DMS79 (cell line): ENCODE measurements at regions not wholly inside any gene's neighbourhood (a gene's known extent, or its start where the extent isn't known, plus 50 kb on each side); places are given as distances from the start of the nearest gene placed in this dataset.

Source experiments
- DNase-seq: peaks from one replicate; lab custom pipeline; 2025; lab: John Stamatoyannopoulos, UW

DNA sequence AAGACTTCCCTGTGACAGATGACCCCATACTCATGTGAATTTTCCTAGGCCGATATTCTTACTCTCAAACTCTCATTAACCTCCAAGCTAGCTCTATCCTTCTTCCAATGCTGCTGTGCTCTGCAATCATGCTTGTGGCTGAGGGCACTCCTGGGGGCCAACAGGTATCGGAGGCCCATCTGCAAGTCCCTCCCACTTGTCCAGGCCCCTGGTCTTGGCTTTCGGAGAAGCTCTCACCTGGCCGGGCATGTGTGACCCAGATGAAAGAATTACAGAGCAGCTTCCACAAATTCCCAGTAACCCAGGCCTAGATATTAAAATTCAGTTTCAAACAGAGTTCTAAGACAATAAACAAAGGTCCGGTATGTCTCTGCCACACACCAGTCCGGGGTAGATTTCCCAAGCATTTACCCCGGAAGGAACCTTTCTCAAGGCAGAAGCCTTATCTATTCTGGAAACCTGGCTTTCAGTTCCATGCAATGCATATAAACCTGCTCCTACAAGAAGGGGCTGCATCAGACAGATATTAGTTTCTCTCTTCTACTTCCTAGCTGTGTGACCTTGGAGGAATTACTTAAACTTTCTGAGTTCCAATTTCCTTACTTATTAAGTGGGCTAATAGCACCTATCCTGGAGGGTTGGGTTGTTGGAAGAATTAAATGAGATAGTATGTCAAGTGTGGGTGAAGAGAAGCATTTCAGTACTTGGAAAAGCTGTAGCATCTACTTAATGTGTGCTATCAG, 270.8 kb downstream of the PTTG2 start:
- no peak for DNase-seq

DNA sequence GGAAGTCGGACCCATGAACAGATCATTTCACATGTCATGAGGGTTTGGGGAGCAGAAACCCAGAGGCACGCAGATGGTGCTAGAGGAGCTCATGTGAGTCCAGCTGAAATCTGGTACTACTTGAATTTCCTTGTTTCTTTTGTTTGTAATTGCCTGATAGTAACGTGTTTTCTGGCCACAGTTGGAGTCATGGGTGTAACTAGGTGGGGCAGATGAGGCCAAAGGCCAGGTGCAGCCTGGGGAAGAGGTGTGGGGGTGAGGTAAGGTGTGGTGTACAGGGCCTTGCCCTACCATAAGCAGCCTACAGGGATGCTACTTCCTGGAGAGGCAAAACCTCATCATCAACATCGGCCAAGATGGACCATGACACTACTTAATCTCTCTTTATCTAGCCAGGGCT, 271.4 kb downstream of the PTTG2 start:
- DNase-seq: no peak

DNA sequence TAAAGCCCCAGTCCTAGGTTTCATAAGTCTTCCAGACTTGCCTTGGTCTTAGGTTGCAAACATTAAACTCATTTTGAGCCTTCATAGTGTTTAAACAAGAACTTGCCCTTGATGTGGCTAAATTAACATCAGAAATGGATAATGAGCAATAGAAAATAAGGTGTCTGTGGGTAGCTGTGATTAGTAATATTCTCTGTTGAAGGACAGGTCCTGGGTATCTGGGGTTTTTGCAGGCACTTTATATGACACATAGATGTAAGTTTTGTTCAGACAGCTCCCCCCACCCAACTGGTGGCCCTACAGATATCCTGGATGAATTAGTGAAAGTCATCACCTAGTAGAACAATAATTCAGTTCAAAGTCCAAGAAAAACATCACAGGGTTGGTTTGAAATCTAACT, 272.5 kb downstream of the PTTG2 start:
- DNase-seq: no peak

DNA sequence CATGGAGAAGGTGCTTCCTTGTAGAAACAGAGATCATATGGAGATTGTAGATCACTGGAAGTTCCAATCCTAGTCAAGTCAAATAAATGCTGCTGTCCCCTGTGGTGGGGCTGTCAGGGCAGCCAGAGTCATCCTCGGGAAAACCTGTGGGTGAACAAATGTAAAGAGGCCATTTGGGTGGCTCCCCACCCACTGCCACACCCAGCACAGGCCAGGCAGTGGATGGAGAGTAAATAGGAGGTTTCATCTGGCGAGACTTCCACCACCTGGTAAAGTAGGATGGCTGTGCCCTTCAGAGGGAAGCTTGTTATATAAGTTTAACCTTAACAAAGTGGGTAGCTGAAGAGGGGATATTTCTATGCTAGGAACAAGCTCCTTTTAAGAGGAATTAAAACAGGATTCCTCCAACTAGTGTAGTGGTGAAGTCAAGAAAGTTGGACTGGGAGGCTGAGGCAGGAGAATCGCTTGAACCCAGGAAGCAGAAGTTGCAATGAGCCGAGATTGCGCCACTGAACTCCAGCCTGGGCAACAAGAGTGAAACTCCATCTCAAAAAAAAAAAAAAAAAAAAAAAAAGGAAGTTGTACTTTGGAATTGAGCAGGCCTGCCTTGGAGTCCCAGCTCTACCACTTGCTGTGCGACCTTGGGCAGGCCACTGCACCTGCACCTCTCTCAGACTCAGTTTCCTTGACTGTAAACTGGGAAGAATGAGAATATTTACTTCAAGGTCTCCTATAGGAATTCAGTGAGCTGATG, 273.7 kb downstream of the PTTG2 start:
- no peak for DNase-seq

DNA sequence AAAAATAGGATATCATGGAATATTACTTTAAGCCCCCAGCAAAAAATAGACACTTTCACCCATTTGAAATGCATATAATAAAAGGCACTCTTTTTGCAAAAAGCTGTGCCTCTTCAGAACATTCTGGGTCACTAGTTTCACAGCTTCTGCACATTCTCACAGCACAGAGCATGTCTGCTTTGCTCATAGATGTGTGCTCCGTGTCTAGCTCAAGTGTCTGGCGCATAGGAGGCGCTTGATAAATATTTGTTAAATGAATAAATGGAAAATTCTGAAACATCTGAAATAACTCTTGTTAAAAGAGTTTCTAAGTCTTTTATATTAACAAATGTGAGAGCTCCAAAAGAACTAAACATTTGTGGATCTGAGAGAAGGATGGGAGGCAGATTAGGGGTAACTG, 275.2 kb downstream of the PTTG2 start:
- DNase-seq: no peak

DNA sequence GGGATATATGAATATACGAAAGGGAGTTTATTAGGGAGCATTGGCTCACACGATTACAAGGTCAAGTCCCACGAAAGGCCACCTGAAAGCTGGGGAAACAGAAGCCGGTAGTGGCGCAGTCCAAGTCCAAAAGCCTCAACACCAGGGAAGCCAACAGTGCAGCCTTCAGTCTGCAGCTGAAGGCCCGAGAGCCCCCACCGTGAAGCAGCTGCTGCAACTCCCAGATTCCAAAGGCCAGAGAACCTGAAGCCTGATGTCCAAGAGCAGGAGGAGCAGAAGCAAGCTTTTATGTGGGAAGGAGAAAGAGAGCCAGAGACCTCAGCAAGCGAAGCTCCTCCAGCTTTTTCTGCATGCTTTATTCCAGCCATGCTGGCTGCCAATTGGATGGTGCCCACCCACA, 275.8 kb downstream of the PTTG2 start:
- no peak for DNase-seq

DNA sequence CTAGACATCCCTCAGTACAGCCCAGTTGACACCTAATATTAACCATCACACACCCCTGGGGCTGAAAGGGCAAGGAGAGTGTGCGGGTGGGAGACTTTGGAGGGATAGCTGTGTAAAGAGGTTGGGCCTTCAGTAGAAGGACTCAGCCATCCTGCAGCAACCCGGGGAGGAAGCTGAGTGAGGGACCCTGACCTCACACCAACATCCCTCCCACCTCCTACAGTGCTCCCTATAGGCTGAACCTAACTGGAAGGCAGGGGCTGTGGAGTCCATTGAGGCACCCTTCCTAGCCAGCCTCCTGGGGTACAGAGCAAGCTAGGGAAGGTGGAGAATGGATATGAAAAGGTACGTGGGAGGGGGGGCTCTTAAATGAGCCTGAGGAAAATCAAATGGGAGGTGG, 276.3 kb downstream of the PTTG2 start:
- no peak for DNase-seq

DNA sequence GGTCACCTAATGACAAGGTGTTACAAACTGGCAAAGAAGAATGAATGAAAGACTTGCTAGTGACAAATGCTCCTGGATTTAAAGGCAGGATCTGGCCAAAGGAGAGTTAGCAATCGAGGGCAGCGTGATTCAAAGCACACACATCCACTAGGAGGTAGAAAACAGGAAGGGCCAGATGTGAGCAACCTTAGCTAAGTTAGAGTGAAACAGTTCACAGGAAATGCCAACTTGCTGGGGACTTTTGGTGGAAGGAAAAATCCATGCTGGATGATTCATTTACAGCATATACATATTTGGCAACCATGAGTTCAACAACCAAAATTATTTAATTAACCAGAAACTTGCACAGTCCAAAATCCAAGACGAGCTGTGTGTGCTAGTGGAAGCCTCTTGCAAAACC, 276.9 kb downstream of the PTTG2 start:
- DNase-seq: no peak

DNA sequence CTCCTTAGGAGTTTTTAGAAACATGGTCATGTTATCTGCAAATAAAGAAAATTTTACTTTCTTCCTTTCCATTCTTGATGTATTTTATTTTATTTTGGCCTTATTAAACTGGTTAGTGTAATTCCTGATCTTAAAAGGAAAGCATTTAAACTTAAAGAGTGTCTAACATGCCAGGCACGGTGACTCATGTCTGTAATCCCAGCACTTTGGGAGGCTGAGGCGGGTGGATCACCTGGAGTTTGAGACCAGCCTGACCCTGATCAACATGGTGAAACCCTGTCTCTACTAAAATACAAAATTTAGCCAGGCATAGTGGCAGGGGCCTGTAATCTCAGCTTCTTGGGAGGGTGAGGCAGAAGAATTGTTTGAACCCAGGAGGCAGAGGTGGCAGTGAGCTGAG, 281.3 kb downstream of the PTTG2 start:
- DNase-seq: no peak

DNA sequence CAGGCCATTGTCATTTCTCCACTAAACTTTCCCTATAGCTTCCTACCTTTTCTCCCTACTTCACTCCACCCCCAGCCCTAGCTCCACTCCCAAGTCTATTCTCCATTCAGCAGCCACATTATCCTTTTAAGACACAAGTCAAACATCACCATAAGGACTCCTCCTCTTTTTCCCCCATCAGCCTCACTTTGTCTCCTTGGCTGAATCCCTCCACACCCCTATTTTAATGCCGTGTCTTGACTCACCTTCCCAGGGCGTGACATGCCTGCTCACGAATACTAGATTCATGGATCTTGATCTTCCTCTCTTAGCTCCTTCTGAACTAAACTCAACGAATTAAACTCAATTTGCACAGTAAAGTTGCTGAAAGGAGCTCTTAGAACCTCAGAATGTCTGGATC, 281.9 kb downstream of the PTTG2 start:
- DNase-seq: no peak

DNA sequence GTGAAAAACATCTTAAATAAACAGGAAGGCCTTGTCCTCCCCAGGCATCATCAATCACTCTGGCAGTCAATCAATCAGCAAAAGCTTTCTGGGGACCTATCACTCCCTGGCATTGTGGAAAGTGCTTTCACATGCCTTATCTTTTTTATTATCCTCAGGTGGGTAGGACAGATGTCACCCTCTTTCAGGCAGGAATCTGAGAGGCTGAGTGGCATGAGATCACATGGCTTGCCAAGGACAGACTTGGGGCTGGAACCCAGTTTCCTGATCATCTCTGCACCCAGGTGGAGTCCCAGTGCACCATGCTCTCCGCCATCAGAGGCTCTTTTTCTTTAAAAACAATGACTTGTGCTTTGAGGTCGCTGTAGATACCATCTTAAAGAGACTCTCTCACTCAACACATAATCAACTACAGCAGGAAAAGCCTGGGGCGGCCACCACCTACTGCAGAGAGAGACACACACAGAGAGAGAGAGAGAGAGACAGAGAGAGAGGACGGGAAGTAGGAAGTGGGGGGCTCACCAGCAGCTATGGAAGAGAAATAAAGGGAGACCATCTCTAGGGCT, 282.7 kb downstream of the PTTG2 start:
- no peak for DNase-seq

DNA sequence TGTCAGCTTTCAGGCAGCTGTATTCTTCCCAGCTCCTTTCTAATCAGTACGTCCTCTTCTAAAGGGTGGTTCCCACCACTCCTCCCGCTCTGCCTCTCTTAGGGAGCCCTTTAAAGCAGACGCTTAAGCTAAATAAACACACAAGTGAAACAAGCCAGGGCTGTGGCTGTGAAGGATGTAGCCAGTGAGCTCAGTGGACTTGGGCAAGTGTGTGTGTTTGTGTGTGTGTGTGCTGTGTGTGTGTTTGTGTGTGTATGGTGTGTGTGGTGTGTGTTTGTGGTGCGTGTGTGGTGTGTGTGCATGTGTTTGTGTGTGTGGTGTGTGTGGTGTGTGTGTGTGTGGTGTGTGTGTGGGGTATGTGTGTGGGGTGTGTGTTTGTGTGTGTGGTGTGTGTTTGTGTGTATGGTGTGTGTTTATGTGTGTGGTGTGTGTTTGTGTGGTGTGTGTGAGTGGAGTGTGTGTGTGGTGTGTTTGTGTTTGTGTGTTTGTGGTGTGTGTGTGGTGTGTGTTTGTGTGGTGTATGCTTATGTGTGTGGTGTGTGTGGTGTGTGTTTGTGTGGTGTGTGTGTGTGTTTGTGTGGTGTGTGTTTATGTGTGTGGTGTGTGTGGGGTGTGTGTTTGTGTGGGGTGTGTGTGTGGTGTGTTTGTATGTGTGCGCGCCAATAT, 283.3 kb downstream of the PTTG2 start:
- no peak for DNase-seq

DNA sequence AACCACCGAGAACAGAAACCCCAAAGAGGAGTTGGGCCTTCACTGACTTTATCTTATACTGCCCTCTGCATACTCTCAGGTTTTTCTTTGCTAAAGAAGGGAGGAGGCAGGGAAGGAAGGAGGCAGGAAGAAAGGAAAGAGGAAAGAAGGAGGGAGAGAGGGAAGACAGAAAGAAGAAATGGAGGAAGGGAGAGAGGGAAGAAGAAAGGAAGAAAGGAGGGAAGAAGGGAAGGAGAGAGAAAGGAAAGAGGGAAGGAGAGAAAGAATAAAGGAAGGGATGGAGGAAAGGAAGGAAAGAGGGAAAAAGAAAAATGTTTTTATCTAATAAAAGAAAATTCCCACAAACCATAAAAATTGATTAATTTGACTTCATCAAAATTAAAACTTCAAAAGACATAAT, 294.6 kb downstream of the PTTG2 start:
- no peak for DNase-seq

DNA sequence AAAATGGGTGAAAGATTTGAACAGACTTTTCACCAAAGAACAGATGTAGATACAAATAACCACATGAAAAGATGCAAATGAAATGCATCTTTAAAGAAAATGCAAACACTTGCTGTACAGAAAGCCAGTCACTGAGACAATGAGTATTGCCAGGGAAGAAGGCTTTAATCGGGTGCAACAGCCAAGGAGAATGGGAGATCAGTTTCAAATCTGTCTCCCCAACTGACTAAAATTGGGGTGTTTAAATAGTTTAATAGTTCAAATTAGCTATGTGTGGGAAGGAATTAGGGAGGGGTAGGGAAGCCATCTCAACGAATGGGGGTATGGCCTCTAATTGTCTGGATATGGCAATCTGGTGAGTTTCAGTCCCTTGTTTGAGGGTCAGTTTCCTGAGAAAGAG, 295.4 kb downstream of the PTTG2 start:
- DNase-seq: no peak

DNA sequence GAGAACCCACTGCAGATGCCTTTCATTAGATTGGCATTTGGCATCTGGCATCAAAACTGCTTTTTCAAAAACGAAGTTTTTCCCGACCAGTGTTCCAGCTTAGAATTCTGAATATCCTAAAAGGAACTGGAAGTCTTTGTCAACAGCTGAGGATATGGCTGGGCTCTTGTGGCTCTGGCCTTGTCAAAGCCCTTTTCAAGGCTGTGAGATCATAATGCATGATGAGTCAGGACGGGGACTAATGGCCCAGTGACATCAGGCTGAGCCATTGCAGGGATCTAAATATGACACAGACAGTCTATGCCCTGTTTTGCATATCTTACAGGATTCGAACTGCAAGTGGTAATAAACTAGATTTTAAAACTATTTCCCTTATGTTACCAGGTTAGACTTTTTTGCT, 306.4 kb downstream of the PTTG2 start:
- no peak for DNase-seq

DNA sequence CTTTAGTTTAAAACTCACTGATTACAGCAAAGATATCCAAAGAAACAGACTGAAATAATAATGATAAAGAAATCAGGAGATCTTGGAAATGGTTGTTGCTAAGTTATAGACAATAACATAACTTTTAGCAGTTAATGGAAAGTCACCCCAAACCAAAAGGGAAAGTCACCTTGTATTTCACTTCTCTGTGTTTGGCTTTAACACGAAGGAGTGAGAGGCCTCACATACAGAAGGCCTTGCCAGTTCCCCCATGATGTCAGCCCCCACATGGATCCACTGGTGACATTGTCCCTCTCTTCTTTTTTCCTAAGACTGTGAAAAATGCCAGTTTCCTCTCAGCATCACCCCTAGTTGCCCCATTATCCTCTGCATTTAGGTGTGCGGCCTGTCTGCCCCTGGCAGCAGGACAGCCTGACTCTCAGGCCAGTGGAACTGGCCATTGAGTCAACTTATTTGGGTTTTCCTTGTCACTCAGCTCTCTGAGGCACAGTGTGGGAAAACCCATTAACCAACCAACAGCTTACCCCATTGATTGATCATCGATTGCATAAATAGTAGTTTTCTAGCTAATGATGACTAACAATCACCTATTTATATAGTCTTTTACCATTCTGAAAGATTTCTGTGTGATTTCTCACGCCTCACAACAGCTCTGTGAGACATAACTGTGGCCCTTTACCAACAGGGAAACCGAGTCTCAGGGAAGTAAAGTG, 308.1 kb downstream of the PTTG2 start:
- DNase-seq: no peak

DNA sequence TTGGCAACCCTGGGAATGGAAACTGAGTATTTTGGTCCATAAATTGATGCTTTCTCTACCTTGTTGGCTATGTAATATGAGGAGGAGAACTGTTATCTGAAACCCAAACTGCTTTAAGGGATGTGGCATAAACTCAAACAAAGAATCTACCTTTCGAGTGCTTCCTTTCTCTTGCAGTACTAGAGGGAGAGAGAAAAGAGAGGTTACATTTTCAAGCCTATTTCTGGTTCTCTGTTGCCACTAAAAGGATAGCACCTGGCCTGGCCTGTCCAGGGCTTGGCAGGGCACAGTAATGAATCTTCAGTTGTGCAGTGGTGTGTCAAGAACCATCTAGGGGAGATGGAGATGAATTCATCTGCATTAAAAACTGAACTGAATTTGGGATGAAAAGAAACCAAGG, 308.6 kb downstream of the PTTG2 start:
- no peak for DNase-seq

DNA sequence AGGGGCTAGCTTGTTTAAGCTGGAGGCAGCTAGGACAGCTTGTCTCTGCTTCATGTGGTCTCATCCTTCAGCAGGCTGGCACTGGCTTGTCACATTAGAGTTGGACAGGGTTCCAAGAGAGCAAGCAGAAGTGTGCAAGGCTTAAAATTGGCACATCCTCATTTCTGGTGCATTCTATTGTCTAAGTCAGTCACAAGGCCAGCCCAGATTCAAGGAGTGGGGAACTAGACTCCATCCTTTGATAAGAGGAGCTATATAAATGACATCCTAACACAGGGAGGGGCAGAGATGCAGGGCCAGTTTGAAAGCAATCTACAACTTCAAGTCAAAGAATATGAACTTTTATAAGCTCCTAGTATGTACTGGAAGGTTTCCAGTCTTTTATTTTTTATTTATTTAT, 313.2 kb downstream of the PTTG2 start:
- DNase-seq: no peak

DNA sequence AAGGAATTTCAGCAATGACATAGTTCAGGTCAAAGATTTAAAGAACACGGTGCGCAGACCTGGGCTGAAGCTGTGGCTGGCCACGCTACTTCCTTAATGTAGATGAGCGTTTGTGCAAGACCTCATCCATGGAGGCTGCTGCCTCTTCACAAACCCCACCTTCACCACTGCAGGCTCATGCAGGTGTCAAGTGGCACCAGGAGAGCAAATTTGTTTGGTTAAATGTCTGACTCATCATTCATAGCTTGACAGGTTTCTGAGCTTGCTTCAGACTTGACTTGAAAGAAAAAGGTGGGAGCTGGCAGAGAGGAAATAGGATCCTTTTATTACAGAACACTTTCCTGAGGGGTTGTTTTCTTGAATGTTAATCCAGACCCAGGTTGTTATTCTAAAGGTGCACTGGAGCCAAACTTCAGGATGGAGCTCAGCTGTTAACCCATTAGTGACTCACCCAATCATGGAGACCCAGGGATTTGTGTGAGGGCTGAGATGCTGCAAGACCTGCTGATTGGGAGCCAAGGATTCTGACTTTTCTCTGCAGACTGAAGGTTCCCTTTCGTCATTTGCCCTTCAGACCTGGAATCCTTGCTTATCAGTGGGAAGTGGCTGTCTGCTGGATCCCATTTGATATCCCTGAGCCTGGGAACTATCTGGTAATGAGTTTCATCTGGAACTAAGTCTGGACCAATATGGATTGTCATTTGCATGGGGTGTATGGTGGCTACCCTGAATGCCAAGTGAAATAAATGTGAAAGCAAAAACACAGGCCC, 315.3 kb downstream of the PTTG2 start:
- DNase-seq: peak; percentile 72

DNA sequence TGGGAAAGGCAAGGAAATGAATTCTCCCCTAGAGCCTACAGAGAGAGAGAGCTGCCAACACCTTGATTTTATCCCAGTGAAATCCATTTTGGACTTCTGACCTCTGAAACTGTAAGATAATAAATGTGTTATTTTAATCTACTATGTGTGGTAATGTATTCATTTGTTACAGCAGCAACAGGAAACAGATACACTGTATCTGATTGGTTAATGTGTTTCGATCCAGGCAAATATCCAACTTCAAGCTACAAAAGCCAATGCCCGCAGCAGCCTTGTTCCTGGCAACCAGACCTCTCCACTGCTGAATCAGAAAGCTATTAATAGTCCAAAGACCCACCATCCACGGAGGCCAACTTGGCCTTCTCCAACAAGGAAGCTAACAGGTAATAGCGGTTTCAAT, 318.1 kb downstream of the PTTG2 start:
- no peak for DNase-seq

DNA sequence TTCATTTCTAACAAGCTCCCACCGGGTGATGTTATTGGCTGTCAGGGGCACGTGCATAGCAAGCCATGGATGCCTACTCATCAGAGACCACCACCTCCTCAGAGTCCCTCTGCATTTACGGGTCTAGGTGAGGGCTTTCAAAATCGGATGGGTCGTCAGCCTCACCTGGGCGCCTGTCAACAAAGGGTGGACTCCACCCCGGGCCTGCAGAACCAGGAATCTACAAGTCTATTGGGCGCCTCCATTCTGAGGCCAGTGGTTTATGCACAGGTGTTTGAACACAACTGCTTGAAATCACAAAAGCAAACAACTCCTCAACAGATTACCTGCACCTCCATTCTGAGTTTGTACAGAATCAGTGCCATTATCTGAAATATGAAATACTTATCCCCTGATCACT, 318.9 kb downstream of the PTTG2 start:
- DNase-seq: no peak
